DOHH2 (cell line): ENCODE measurements at regions not wholly inside any gene's neighbourhood (a gene's known extent, or its start where the extent isn't known, plus 50 kb on each side); places are given as distances from the start of the nearest gene placed in this dataset.

Experiments
- H3F3A ChIP-seq: fragments of 200-600 bp; sonication (generic), shearing (Covaris generic); 2 replicates; pipeline ENCODE4 v1.6.0; 2016; ENCODE audit warnings: antibody characterized with exemption, mild to moderate bottlenecking; ENCODE audit not compliant: control insufficient read depth, insufficient read depth
- H3K27ac ChIP-seq: fragments of 200-600 bp; sonication (generic); 2 replicates; pipeline ENCODE4 v1.5.1; 2014; ENCODE audit warnings: low read depth, mild to moderate bottlenecking, low read length, moderate library complexity
- H3K27me3 ChIP-seq: fragments of 200-600 bp; sonication (generic); 2 replicates; pipeline ENCODE4 v1.6.1; 2014; ENCODE audit warnings: mild to moderate bottlenecking, low read length, mixed read lengths; ENCODE audit not compliant: control insufficient read depth
- H3K36me3 ChIP-seq: fragments of 200-600 bp; sonication (generic); 2 replicates; pipeline ENCODE4 v1.6.1; 2014; ENCODE audit warnings: mild to moderate bottlenecking, low read length, moderate library complexity, mixed read lengths; ENCODE audit not compliant: control insufficient read depth
- H3K4me1 ChIP-seq: fragments of 200-600 bp; sonication (generic); 2 replicates; pipeline ENCODE4 v1.6.1; 2014; ENCODE audit warnings: mild to moderate bottlenecking, low read length, mixed read lengths; ENCODE audit not compliant: control insufficient read depth
- H3K4me2 ChIP-seq: fragments of 200-600 bp; sonication (generic); 2 replicates; pipeline ENCODE4 v1.6.0; 2014; ENCODE audit warnings: mild to moderate bottlenecking, low read length, moderate library complexity
- H3K4me3 ChIP-seq: fragments of 200-600 bp; sonication (generic); 2 replicates; pipeline ENCODE4 v1.5.1; 2014; ENCODE audit warnings: mild to moderate bottlenecking, low read length, mixed read lengths
- H3K79me2 ChIP-seq: fragments of 200-600 bp; sonication (generic); 2 replicates; pipeline ENCODE4 v1.6.1; 2014; ENCODE audit warnings: mild to moderate bottlenecking, low read length, mixed read lengths; ENCODE audit not compliant: control insufficient read depth
- H3K9me2 ChIP-seq: fragments of 200-600 bp; sonication (generic); replicated peaks from 2 replicates; pipeline ENCODE4 v1.6.1; 2014; ENCODE audit warnings: mild to moderate bottlenecking, low read length, mixed read lengths; ENCODE audit not compliant: control insufficient read depth
- H3K9me3 ChIP-seq: fragments of 200-600 bp; sonication (generic); 2 replicates; pipeline ENCODE4 v1.6.1; 2014; ENCODE audit warnings: antibody characterized with exemption, low read length, mixed read lengths; ENCODE audit not compliant: control insufficient read depth, insufficient read depth
- H4K20me1 ChIP-seq: fragments of 200-600 bp; sonication (generic); 2 replicates; pipeline ENCODE4 v1.6.0; 2014; ENCODE audit warnings: low read depth, mild to moderate bottlenecking, antibody characterized with exemption, low read length, moderate library complexity; ENCODE audit not compliant: control insufficient read depth, insufficient read depth
- EZH2phosphoT487 ChIP-seq: fragments of 200-600 bp; sonication (generic); IDR thresholded peaks from 2 replicates; pipeline ENCODE4 v1.6.1; 2017; ENCODE audit warnings: borderline replicate concordance, mild to moderate bottlenecking, antibody characterized with exemption, low read length, moderate library complexity, mixed read lengths
- TF ChIP-seq, protein P1 (sequence below): fragments of 200-600 bp; sonication (generic); IDR thresholded peaks from one replicate; pipeline ENCODE4 v1.5.1; 2014; ENCODE audit warnings: antibody characterized with exemption, mild to moderate bottlenecking, low read depth, low read length; ENCODE audit not compliant: poor library complexity, severe bottlenecking

- no peaks in the 10 kb centered on the region for H3K36me3 ChIP-seq
- H3K9me2 ChIP-seq, result no peaks in the 10 kb centered on the region
- TF ChIP-seq, protein P1, sequence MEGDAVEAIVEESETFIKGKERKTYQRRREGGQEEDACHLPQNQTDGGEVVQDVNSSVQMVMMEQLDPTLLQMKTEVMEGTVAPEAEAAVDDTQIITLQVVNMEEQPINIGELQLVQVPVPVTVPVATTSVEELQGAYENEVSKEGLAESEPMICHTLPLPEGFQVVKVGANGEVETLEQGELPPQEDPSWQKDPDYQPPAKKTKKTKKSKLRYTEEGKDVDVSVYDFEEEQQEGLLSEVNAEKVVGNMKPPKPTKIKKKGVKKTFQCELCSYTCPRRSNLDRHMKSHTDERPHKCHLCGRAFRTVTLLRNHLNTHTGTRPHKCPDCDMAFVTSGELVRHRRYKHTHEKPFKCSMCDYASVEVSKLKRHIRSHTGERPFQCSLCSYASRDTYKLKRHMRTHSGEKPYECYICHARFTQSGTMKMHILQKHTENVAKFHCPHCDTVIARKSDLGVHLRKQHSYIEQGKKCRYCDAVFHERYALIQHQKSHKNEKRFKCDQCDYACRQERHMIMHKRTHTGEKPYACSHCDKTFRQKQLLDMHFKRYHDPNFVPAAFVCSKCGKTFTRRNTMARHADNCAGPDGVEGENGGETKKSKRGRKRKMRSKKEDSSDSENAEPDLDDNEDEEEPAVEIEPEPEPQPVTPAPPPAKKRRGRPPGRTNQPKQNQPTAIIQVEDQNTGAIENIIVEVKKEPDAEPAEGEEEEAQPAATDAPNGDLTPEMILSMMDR, result no peak
- no peak for TF ChIP-seq EZH2phosphoT487
Measured at GRCh38 chr1:188708795-188709535, 1768.7 kb downstream of the BRINP3 start.

GRCh38 chr1:188715566-188715965, 1762.1 kb downstream of the BRINP3 start:
- Histone ChIP-seq H3K36me3 (no peaks in the 10 kb centered on the region), H3K4me2 (no peak overlapping the region), H3K4me1 (no peaks in the 10 kb centered on the region), H3K9me2 (no peaks in the 10 kb centered on the region), H3K9me3 (no peaks in the 10 kb centered on the region), H3F3A (no peaks in the 10 kb centered on the region), H3K27ac (no peak overlapping the region), H4K20me1 (no peaks in the 10 kb centered on the region), H3K4me3 (no peak overlapping the region), H3K79me2 (no peaks in the 10 kb centered on the region), H3K27me3 (no peaks in the 10 kb centered on the region)
- TF ChIP-seq EZH2phosphoT487, result no peak
- TF ChIP-seq, protein P1, result no peak

More at GRCh38 chr1:188708795-188709535, 1768.7 kb downstream of the BRINP3 start:
- H3K79me2 ChIP-seq, result no peaks in the 10 kb centered on the region
- H3K4me2 ChIP-seq, result no peak overlapping the region
- H3K4me1 ChIP-seq, result no peaks in the 10 kb centered on the region
- H3K9me3 ChIP-seq, result no peaks in the 10 kb centered on the region
- H4K20me1 ChIP-seq, result no peaks in the 10 kb centered on the region
- no peaks in the 10 kb centered on the region for H3K27me3 ChIP-seq
- no peaks in the 10 kb centered on the region for H3F3A ChIP-seq
- H3K4me3 ChIP-seq, result no peak overlapping the region
- no peak overlapping the region for H3K27ac ChIP-seq

GRCh38 chr1:188719735-188720134, 1757.9 kb downstream of the BRINP3 start:
- H3K9me3 ChIP-seq, result no peaks in the 10 kb centered on the region

More at GRCh38 chr1:188719735-188720134, 1757.9 kb downstream of the BRINP3 start:
- Histone ChIP-seq H3K4me2 (no peak overlapping the region), H3K4me1 (no peaks in the 10 kb centered on the region), H3K36me3 (no peaks in the 10 kb centered on the region), H4K20me1 (no peaks in the 10 kb centered on the region), H3K9me2 (no peaks in the 10 kb centered on the region), H3K27ac (no peak overlapping the region), H3K4me3 (no peak overlapping the region), H3K27me3 (no peaks in the 10 kb centered on the region), H3K79me2 (no peaks in the 10 kb centered on the region), H3F3A (no peaks in the 10 kb centered on the region)
- TF ChIP-seq, protein P1, result no peak
- TF ChIP-seq EZH2phosphoT487, result no peak
